ENCODE measurements at regions not wholly inside any gene's neighbourhood (a gene's known extent, or its start where the extent isn't known, plus 50 kb on each side); places are given as distances from the start of the nearest gene placed in this dataset.

GRCh38 chr13:22111961-22112360 is 441.1 kb downstream of the FGF9 start:
- no peaks in the 10 kb centered on the region for H3K79me2 ChIP-seq (ENCODE audit: control insufficient read depth, insufficient read depth, low read length)
- H3K4me3 ChIP-seq (replicated peaks in 1 of 4; ENCODE audit: control extremely low read depth in 1 of 4, insufficient read depth in 1 of 4, low read depth in 3 of 4, low read length in 4 of 4): no peak overlapping the region
- no peak for TF ChIP-seq CTCF (conservative IDR thresholded peaks at IDR 0.05 in 1 of 2, IDR thresholded peaks at IDR 0.05 in 1 of 2; ENCODE audit: low read depth in 1 of 2, low read length in 2 of 2)
- no peak for TF ChIP-seq EZH2 (IDR thresholded peaks at IDR 0.05; ENCODE audit: low read length, missing control alignments)
- no peaks in the 10 kb centered on the region for H3K4me1 ChIP-seq (ENCODE audit: control insufficient read depth, extremely low read depth, insufficient read depth, low read length)
- H3K36me3 ChIP-seq (ENCODE audit: control insufficient read depth, insufficient read depth, low read length): no peaks in the 10 kb centered on the region
- H3K27me3 ChIP-seq (ENCODE audit: control insufficient read depth, insufficient read depth, low read length): no peaks in the 10 kb centered on the region
- no peak overlapping the region for H3K4me2 ChIP-seq (ENCODE audit: extremely low read depth, insufficient read depth, low read length)
- H3K9me3 ChIP-seq (ENCODE audit: control insufficient read depth, insufficient read depth, low read depth, low read length): no peaks in the 10 kb centered on the region
- H3K9ac ChIP-seq (ENCODE audit: insufficient read depth, low read length): no peak overlapping the region
- H3K27ac ChIP-seq (ENCODE audit: insufficient read depth, low read length): no peak overlapping the region
- H2AFZ ChIP-seq (ENCODE audit: low read length): no peak overlapping the region
- no peaks in the 10 kb centered on the region for H4K20me1 ChIP-seq (ENCODE audit: control insufficient read depth, extremely low read depth, insufficient read depth, low read length)
- DNase-seq (ENCODE audit: low read depth in 2 of 2): no peak

- H3K27me3 ChIP-seq (ENCODE audit: control insufficient read depth, insufficient read depth, low read length): no peaks in the 10 kb centered on the region
- no peaks in the 10 kb centered on the region for H3K4me1 ChIP-seq (ENCODE audit: control insufficient read depth, extremely low read depth, insufficient read depth, low read length)
- H4K20me1 ChIP-seq (ENCODE audit: control insufficient read depth, extremely low read depth, insufficient read depth, low read length): no peaks in the 10 kb centered on the region
- no peak overlapping the region for H3K27ac ChIP-seq (ENCODE audit: insufficient read depth, low read length)
- no peaks in the 10 kb centered on the region for H3K36me3 ChIP-seq (ENCODE audit: control insufficient read depth, insufficient read depth, low read length)
- H3K9ac ChIP-seq (ENCODE audit: insufficient read depth, low read length): no peak overlapping the region
- no peaks in the 10 kb centered on the region for H3K79me2 ChIP-seq (ENCODE audit: control insufficient read depth, insufficient read depth, low read length)
- H2AFZ ChIP-seq (ENCODE audit: low read length): no peak overlapping the region
- no peak overlapping the region for H3K4me3 ChIP-seq (replicated peaks in 1 of 4; ENCODE audit: control extremely low read depth in 1 of 4, insufficient read depth in 1 of 4, low read depth in 3 of 4, low read length in 4 of 4)
- TF ChIP-seq CTCF (conservative IDR thresholded peaks at IDR 0.05 in 1 of 2, IDR thresholded peaks at IDR 0.05 in 1 of 2; ENCODE audit: low read depth in 1 of 2, low read length in 2 of 2) (no peak), EZH2 (IDR thresholded peaks at IDR 0.05; ENCODE audit: low read length, missing control alignments) (no peak)
- no peaks in the 10 kb centered on the region for H3K9me3 ChIP-seq (ENCODE audit: control insufficient read depth, insufficient read depth, low read depth, low read length)
- no peak for DNase-seq (ENCODE audit: low read depth in 2 of 2)
- no peak overlapping the region for H3K4me2 ChIP-seq (ENCODE audit: extremely low read depth, insufficient read depth, low read length)
Observed at GRCh38 chr13:22112956-22113745, 442.3 kb downstream of the FGF9 start.

GRCh38 chr13:22114630-22115311 is 443.9 kb downstream of the FGF9 start:
- Histone ChIP-seq H3K9ac (ENCODE audit: insufficient read depth, low read length) (no peak overlapping the region), H3K79me2 (ENCODE audit: control insufficient read depth, insufficient read depth, low read length) (no peaks in the 10 kb centered on the region), H3K9me3 (ENCODE audit: control insufficient read depth, insufficient read depth, low read depth, low read length) (no peaks in the 10 kb centered on the region), H2AFZ (ENCODE audit: low read length) (no peak overlapping the region), H3K4me1 (ENCODE audit: control insufficient read depth, extremely low read depth, insufficient read depth, low read length) (no peaks in the 10 kb centered on the region), H3K4me2 (ENCODE audit: extremely low read depth, insufficient read depth, low read length) (no peak overlapping the region), H3K27me3 (ENCODE audit: control insufficient read depth, insufficient read depth, low read length) (no peaks in the 10 kb centered on the region), H3K27ac (ENCODE audit: insufficient read depth, low read length) (no peak overlapping the region), H3K36me3 (ENCODE audit: control insufficient read depth, insufficient read depth, low read length) (no peaks in the 10 kb centered on the region), H4K20me1 (ENCODE audit: control insufficient read depth, extremely low read depth, insufficient read depth, low read length) (no peaks in the 10 kb centered on the region), H3K4me3 (replicated peaks in 1 of 4; ENCODE audit: control extremely low read depth in 1 of 4, insufficient read depth in 1 of 4, low read depth in 3 of 4, low read length in 4 of 4) (no peak overlapping the region)
- no peak for TF ChIP-seq CTCF (conservative IDR thresholded peaks at IDR 0.05 in 1 of 2, IDR thresholded peaks at IDR 0.05 in 1 of 2; ENCODE audit: low read depth in 1 of 2, low read length in 2 of 2)
- TF ChIP-seq EZH2 (IDR thresholded peaks at IDR 0.05; ENCODE audit: low read length, missing control alignments): no peak
- peak in 1 of 2 donors; percentile 36 for DNase-seq (ENCODE audit: low read depth in 2 of 2)
